H1 (cell line): ENCODE measurements at regions not wholly inside any gene's neighbourhood (a gene's known extent, or its start where the extent isn't known, plus 50 kb on each side); places are given as distances from the start of the nearest gene placed in this dataset.

Experiments
- CEBPB ChIP-seq: IDR thresholded peaks from 2 replicates; pipeline ENCODE4 v1.6.1; 2012; ENCODE audit warnings: low read depth, low read length
- MAX ChIP-seq: IDR thresholded peaks from 2 replicates; pipeline ENCODE4 v1.6.1; 2012; ENCODE audit warnings: inconsistent platforms
- POLR2A ChIP-seq, 2 experiments: IDR thresholded peaks; 1 replicate in 1 of 2; 2 replicates in 1 of 2; pipeline ENCODE4 v1.6.1; 2011; ENCODE audit warnings: low read depth in 2 of 2, low read length in 2 of 2, mild to moderate bottlenecking in 2 of 2; ENCODE audit errors: control extremely low read depth in 1 of 2
- POLR2AphosphoS5 ChIP-seq: IDR thresholded peaks from 2 replicates; pipeline ENCODE4 v1.6.1; 2011; ENCODE audit warnings: low read depth, low read length
- SRF ChIP-seq: IDR thresholded peaks from 2 replicates; pipeline ENCODE4 v1.6.1; 2011; ENCODE audit warnings: mild to moderate bottlenecking, low read depth, low read length, moderate library complexity
- TBP ChIP-seq: IDR thresholded peaks from 2 replicates; pipeline ENCODE4 v1.6.1; 2011; ENCODE audit warnings: low read depth, low read length, improper control_type of control experiment
- TCF12 ChIP-seq: IDR thresholded peaks from 2 replicates; pipeline ENCODE4 v1.6.1; 2011; ENCODE audit warnings: low read depth, mild to moderate bottlenecking, low read length
- TEAD4 ChIP-seq: IDR thresholded peaks from 2 replicates; pipeline ENCODE4 v1.6.1; 2012; ENCODE audit warnings: low read depth, low read length, inconsistent platforms, mixed read lengths
- TF ChIP-seq, protein P1 (sequence below), 3 experiments: IDR thresholded peaks; 1 replicate in 2 of 3; 2 replicates in 1 of 3; pipeline versions ENCODE4 v1.5.1 to v1.6.1; 2011; ENCODE audit warnings: low read length in 3 of 3, mild to moderate bottlenecking in 3 of 3, inconsistent platforms in 2 of 3, low read depth in 1 of 3, moderate library complexity in 1 of 3; ENCODE audit not compliant: insufficient read depth in 1 of 3; ENCODE audit errors: control extremely low read depth in 1 of 3
- TF ChIP-seq, protein P2 (sequence below): IDR thresholded peaks from 2 replicates; pipeline ENCODE4 v1.6.1; 2011; ENCODE audit warnings: low read depth, mild to moderate bottlenecking, low read length; ENCODE audit not compliant: insufficient read depth
- TF ChIP-seq, protein P3 (sequence below): IDR thresholded peaks from 2 replicates; pipeline ENCODE4 v1.6.1; 2011; ENCODE audit warnings: low read length, improper control_type of control experiment

DNA sequence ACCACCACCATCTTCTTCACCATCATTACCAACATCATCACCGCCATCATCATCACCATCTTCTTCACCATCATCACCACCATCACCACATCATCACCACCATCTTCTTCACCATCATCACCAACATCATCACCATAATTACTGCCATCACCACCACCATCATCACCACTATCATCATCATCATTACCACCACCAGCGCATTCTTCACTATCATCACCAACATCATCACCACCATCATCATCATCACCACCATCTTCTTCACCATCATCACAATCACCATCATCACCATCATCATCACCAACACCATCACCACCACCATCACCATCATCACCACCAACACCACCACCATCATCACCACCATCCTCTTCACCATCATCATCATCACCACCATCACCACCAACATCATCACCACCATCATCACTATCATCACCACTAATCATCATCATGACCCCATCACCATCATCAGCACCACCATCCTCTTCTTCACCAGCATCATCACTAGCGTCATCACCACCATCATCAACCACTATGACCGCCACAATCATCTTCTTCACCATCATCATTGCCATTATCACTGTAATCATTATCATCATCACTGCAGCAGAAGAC is 303.8 kb downstream of the CTTN start:
- TF ChIP-seq, protein P1, sequence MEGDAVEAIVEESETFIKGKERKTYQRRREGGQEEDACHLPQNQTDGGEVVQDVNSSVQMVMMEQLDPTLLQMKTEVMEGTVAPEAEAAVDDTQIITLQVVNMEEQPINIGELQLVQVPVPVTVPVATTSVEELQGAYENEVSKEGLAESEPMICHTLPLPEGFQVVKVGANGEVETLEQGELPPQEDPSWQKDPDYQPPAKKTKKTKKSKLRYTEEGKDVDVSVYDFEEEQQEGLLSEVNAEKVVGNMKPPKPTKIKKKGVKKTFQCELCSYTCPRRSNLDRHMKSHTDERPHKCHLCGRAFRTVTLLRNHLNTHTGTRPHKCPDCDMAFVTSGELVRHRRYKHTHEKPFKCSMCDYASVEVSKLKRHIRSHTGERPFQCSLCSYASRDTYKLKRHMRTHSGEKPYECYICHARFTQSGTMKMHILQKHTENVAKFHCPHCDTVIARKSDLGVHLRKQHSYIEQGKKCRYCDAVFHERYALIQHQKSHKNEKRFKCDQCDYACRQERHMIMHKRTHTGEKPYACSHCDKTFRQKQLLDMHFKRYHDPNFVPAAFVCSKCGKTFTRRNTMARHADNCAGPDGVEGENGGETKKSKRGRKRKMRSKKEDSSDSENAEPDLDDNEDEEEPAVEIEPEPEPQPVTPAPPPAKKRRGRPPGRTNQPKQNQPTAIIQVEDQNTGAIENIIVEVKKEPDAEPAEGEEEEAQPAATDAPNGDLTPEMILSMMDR (IDR thresholded peaks at IDR 0.05; ENCODE audit: control extremely low read depth in 1 of 3, insufficient read depth in 1 of 3, low read depth in 1 of 3, low read length in 3 of 3), result no peak
- no peak for TF ChIP-seq TEAD4
- no peak for TF ChIP-seq CEBPB
- no peak for TF ChIP-seq SRF
- no peak for TF ChIP-seq MAX
- no peak for TF ChIP-seq POLR2A (IDR thresholded peaks at IDR 0.05; ENCODE audit: control extremely low read depth in 1 of 2, low read depth in 2 of 2, low read length in 2 of 2)
- TF ChIP-seq, protein P2, sequence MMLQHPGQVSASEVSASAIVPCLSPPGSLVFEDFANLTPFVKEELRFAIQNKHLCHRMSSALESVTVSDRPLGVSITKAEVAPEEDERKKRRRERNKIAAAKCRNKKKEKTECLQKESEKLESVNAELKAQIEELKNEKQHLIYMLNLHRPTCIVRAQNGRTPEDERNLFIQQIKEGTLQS, result no peak
- no peak for TF ChIP-seq TCF12
- TF ChIP-seq, protein P3, sequence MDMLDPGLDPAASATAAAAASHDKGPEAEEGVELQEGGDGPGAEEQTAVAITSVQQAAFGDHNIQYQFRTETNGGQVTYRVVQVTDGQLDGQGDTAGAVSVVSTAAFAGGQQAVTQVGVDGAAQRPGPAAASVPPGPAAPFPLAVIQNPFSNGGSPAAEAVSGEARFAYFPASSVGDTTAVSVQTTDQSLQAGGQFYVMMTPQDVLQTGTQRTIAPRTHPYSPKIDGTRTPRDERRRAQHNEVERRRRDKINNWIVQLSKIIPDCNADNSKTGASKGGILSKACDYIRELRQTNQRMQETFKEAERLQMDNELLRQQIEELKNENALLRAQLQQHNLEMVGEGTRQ, result no peak
- TF ChIP-seq POLR2AphosphoS5, result no peak
- TF ChIP-seq TBP, result no peak
